ENCODE measurements at regions not wholly inside any gene's neighbourhood (a gene's known extent, or its start where the extent isn't known, plus 50 kb on each side); places are given as distances from the start of the nearest gene placed in this dataset.

- no peaks in the 10 kb centered on the region for H3K36me3 ChIP-seq
- H3K27me3 ChIP-seq (replicated peaks; ENCODE audit: insufficient read depth): no peaks in the 10 kb centered on the region
- no peak for ATAC-seq (ENCODE audit: insufficient number of reproducible peaks, low FRiP score, low read depth)
Observed at GRCh38 chr9:13967438-13967837, 346.5 kb downstream of the NFIB start.

DNA sequence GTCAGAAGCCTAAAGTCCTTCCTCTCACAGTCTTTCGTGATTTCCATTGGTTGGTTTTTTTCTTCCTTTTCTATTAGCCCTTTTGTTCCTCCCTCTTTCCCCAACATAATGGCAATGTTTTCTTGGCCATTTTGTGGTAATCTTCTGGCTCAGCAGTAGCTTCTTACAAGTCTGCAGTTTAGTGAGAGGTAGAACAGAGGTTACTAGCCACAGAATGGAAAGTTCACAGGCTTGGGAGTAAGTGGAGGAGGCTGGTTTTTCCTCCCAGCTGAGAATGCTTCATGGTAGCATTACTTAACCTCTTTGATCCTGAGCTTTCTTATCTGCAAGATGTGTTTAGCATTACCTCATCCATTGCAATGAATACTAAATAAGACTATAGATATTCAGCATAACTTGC, 346.9 kb downstream of the NFIB start:
- no peak for TF ChIP-seq CTCF (IDR thresholded peaks at IDR 0.05)

More at GRCh38 chr9:13967438-13967837, 346.5 kb downstream of the NFIB start:
- DNase-seq (ENCODE audit: low spot score): no peak
- Histone ChIP-seq H3K4me1 (ENCODE audit: control insufficient read depth in 1 of 2, low read depth in 2 of 2) (peaks cover 0 to 12% of the 10 kb centered on the region in 2 donors), H3K4me3 (no peak overlapping the region), H3K27ac (no peak overlapping the region), H3K9me3 (no peaks in the 10 kb centered on the region)
- no peak for TF ChIP-seq CTCF (IDR thresholded peaks at IDR 0.05)

DNA sequence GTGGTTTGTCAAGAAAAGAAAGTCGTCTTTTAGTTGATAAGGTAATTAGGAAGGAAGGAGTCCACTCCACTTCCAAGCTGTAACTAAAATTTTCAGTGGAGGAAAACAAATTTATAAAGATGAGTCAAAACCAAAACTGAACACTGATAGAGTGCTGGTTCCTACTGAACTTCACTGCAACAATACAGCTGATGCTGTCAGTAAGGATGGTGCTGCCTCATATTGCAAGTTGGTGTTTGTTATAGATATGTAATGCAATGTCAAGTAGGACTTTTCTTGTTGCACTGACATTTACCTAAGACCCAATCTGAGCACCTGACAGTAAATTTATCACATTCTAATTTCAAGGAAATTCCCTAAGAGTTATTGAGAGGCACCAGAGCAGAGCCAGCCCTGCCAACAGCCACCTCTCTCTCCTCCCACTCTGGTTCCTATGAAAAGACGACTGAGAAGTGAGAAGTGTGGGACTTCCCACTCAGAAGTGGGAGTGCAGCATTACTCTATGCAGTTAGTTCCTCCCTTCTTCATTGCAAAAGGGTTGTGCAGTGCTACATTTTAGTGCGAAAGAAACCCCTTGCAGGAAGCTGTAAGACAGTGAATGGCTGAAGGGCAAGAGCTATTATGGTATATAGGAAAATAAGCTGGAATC, 350.8 kb downstream of the NFIB start:
- Histone ChIP-seq H3K4me3 (no peak overlapping the region), H3K27ac (no peak overlapping the region), H3K9me3 (no peaks in the 10 kb centered on the region), H3K36me3 (no peaks in the 10 kb centered on the region), H3K27me3 (replicated peaks; ENCODE audit: insufficient read depth) (no peaks in the 10 kb centered on the region), H3K4me1 (ENCODE audit: control insufficient read depth in 1 of 2, low read depth in 2 of 2) (peaks cover 4 to 43% of the 10 kb centered on the region in 2 donors)
- ATAC-seq (ENCODE audit: insufficient number of reproducible peaks, low FRiP score, low read depth) (no peak), DNase-seq (ENCODE audit: low spot score) (no peak)
- no peak for TF ChIP-seq CTCF (IDR thresholded peaks at IDR 0.05)

More for the DNA sequence above, 346.9 kb downstream of the NFIB start:
- Histone ChIP-seq H3K9me3 (no peaks in the 10 kb centered on the region), H3K27me3 (replicated peaks; ENCODE audit: insufficient read depth) (no peaks in the 10 kb centered on the region), H3K36me3 (no peaks in the 10 kb centered on the region), H3K4me1 (ENCODE audit: control insufficient read depth in 1 of 2, low read depth in 2 of 2) (peaks cover 4 to 16% of the 10 kb centered on the region in 2 donors), H3K27ac (no peak overlapping the region), H3K4me3 (no peak overlapping the region)
- ATAC-seq (ENCODE audit: insufficient number of reproducible peaks, low FRiP score, low read depth): no peak
- no peak for DNase-seq (ENCODE audit: low spot score)

DNA sequence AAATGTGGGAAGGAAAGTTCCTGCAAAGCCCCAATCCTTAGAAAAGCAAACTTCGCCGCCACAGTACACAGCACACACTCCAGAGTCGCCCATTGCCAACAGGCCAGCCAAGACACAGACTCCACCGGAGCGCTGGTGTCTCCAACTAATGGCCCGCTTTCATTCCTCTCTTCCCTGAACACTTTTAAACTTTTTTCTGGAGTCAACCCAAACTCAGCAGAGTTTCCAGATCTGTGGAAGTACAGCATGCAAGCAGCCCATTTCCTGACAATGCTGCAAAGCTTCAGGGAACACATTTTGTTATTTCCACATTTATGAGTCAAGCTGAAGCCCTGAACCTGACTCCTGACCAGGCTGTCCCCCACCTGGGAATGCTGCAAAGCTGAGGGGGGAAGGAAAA, 351.9 kb downstream of the NFIB start:
- H3K27ac ChIP-seq: peak overlapping the region; percentile 12 to 73
- peak overlapping the region; percentile 24 for H3K4me3 ChIP-seq
- ATAC-seq (ENCODE audit: insufficient number of reproducible peaks, low FRiP score, low read depth) (peak; percentile 37), DNase-seq (ENCODE audit: low spot score) (no peak)
- H3K36me3 ChIP-seq: no peaks in the 10 kb centered on the region
- peaks cover 4 to 49% of the 10 kb centered on the region in 2 donors for H3K4me1 ChIP-seq (ENCODE audit: control insufficient read depth in 1 of 2, low read depth in 2 of 2)
- H3K9me3 ChIP-seq: no peaks in the 10 kb centered on the region
- H3K27me3 ChIP-seq (replicated peaks; ENCODE audit: insufficient read depth): no peaks in the 10 kb centered on the region
- TF ChIP-seq CTCF (IDR thresholded peaks at IDR 0.05): no peak

- Histone ChIP-seq H3K27ac (no peak overlapping the region), H3K36me3 (no peaks in the 10 kb centered on the region), H3K9me3 (no peaks in the 10 kb centered on the region), H3K4me3 (no peak overlapping the region), H3K27me3 (replicated peaks; ENCODE audit: insufficient read depth) (no peaks in the 10 kb centered on the region), H3K4me1 (ENCODE audit: control insufficient read depth in 1 of 2, low read depth in 2 of 2) (peaks cover 4 to 55% of the 10 kb centered on the region in 2 donors)
- ATAC-seq (ENCODE audit: insufficient number of reproducible peaks, low FRiP score, low read depth) (no peak), DNase-seq (ENCODE audit: low spot score) (no peak)
- no peak for TF ChIP-seq CTCF (IDR thresholded peaks at IDR 0.05)
Observed at GRCh38 chr9:13960011-13960765, 353.8 kb downstream of the NFIB start.

All from thoracic aorta (tissue), 2 donors.